ENCODE measurements at regions not wholly inside any gene's neighbourhood (a gene's known extent, or its start where the extent isn't known, plus 50 kb on each side); places are given as distances from the start of the nearest gene placed in this dataset.

GRCh38 chr5:158007336-158007735 is 148.4 kb upstream of the CLINT1 start:
- Histone ChIP-seq H3K27ac (ENCODE audit: low read length) (no peak overlapping the region), H3K79me2 (ENCODE audit: low read length) (no peaks in the 10 kb centered on the region), H3K9ac (ENCODE audit: low read length) (no peak overlapping the region), H3F3A (ENCODE audit: insufficient read depth, low read length) (no peaks in the 10 kb centered on the region), H3K4me1 (ENCODE audit: low read length) (no peaks in the 10 kb centered on the region), H3K9me2 (replicated peaks; ENCODE audit: insufficient read depth, low read length) (no peaks in the 10 kb centered on the region), H4K20me1 (ENCODE audit: insufficient read depth, low read length) (no peaks in the 10 kb centered on the region), H3K27me3 (replicated peaks; ENCODE audit: insufficient read depth, low read length) (no peaks in the 10 kb centered on the region), H2AFZ (ENCODE audit: low read length) (no peak overlapping the region), H3K4me3 (ENCODE audit: low read length) (no peak overlapping the region), H3K9me3 (replicated peaks; ENCODE audit: insufficient read depth, low read length) (no peaks in the 10 kb centered on the region), H3K4me2 (ENCODE audit: low read depth, low read length) (no peak overlapping the region), H3K36me3 (replicated peaks; ENCODE audit: insufficient read depth, low read length) (no peaks in the 10 kb centered on the region)
- DNase-seq = no peak
- no peak for TF ChIP-seq CTCF (IDR thresholded peaks at IDR 0.05; ENCODE audit: low read length)
- TF ChIP-seq EZH2 (optimal IDR thresholded peaks at IDR 0.05; ENCODE audit: low read depth, low read length) = no peak
- no peak for TF ChIP-seq EZH2phosphoT487 (IDR thresholded peaks at IDR 0.05; ENCODE audit: low read length)

- Histone ChIP-seq H3K4me1 (ENCODE audit: low read length) (no peaks in the 10 kb centered on the region), H4K20me1 (ENCODE audit: insufficient read depth, low read length) (no peaks in the 10 kb centered on the region), H3K9me3 (replicated peaks; ENCODE audit: insufficient read depth, low read length) (no peaks in the 10 kb centered on the region), H3K4me3 (ENCODE audit: low read length) (no peak overlapping the region), H3K36me3 (replicated peaks; ENCODE audit: insufficient read depth, low read length) (no peaks in the 10 kb centered on the region), H3K79me2 (ENCODE audit: low read length) (no peaks in the 10 kb centered on the region), H3K9ac (ENCODE audit: low read length) (no peak overlapping the region), H3K9me2 (replicated peaks; ENCODE audit: insufficient read depth, low read length) (no peaks in the 10 kb centered on the region), H3F3A (ENCODE audit: insufficient read depth, low read length) (no peaks in the 10 kb centered on the region), H3K27me3 (replicated peaks; ENCODE audit: insufficient read depth, low read length) (no peaks in the 10 kb centered on the region), H2AFZ (ENCODE audit: low read length) (no peak overlapping the region), H3K4me2 (ENCODE audit: low read depth, low read length) (no peak overlapping the region), H3K27ac (ENCODE audit: low read length) (no peak overlapping the region)
- DNase-seq = no peak
- TF ChIP-seq EZH2phosphoT487 (IDR thresholded peaks at IDR 0.05; ENCODE audit: low read length) (no peak), CTCF (IDR thresholded peaks at IDR 0.05; ENCODE audit: low read length) (no peak), EZH2 (optimal IDR thresholded peaks at IDR 0.05; ENCODE audit: low read depth, low read length) (no peak)
These were observed 140.8 kb upstream of the CLINT1 start for GRCh38 chr5:157999696-158000095.

- Histone ChIP-seq H3K4me2 (ENCODE audit: low read depth, low read length) (no peak overlapping the region), H3K27ac (ENCODE audit: low read length) (no peak overlapping the region), H3K9me3 (replicated peaks; ENCODE audit: insufficient read depth, low read length) (no peaks in the 10 kb centered on the region), H3K36me3 (replicated peaks; ENCODE audit: insufficient read depth, low read length) (no peaks in the 10 kb centered on the region), H3K79me2 (ENCODE audit: low read length) (no peaks in the 10 kb centered on the region), H4K20me1 (ENCODE audit: insufficient read depth, low read length) (no peaks in the 10 kb centered on the region), H3K4me1 (ENCODE audit: low read length) (no peaks in the 10 kb centered on the region), H3K4me3 (ENCODE audit: low read length) (no peak overlapping the region), H3K9me2 (replicated peaks; ENCODE audit: insufficient read depth, low read length) (no peaks in the 10 kb centered on the region), H2AFZ (ENCODE audit: low read length) (no peak overlapping the region), H3K27me3 (replicated peaks; ENCODE audit: insufficient read depth, low read length) (no peaks in the 10 kb centered on the region), H3K9ac (ENCODE audit: low read length) (no peak overlapping the region), H3F3A (ENCODE audit: insufficient read depth, low read length) (no peaks in the 10 kb centered on the region)
- DNase-seq = no peak
- no peak for TF ChIP-seq CTCF (IDR thresholded peaks at IDR 0.05; ENCODE audit: low read length)
- TF ChIP-seq EZH2phosphoT487 (IDR thresholded peaks at IDR 0.05; ENCODE audit: low read length) = no peak
- no peak for TF ChIP-seq EZH2 (optimal IDR thresholded peaks at IDR 0.05; ENCODE audit: low read depth, low read length)
These were observed 139.1 kb upstream of the CLINT1 start for GRCh38 chr5:157997991-157998504.

Data from MM.1S (cell line).